SU-DHL-6 (cell line): ENCODE measurements at regions not wholly inside any gene's neighbourhood (a gene's known extent, or its start where the extent isn't known, plus 50 kb on each side); places are given as distances from the start of the nearest gene placed in this dataset.

Experiments
- H2AFZ ChIP-seq: fragments of 200-600 bp; sonication (generic); 2 replicates; pipeline ENCODE4 v1.6.1; 2014; ENCODE audit warnings: low read depth, mild to moderate bottlenecking, moderate library complexity, mixed read lengths, antibody characterized with exemption, low read length; ENCODE audit not compliant: severe bottlenecking
- H3F3A ChIP-seq: fragments of 200-600 bp; shearing (Covaris generic); 2 replicates; pipeline ENCODE4 v1.6.0; 2016; ENCODE audit warnings: antibody characterized with exemption, mild to moderate bottlenecking; ENCODE audit not compliant: insufficient read depth
- H3K27ac ChIP-seq: fragments of 200-600 bp; sonication (generic); 2 replicates; pipeline ENCODE4 v1.5.1; 2016; ENCODE audit warnings: low read depth, mild to moderate bottlenecking, low read length, moderate library complexity, mixed read lengths
- H3K27me3 ChIP-seq: fragments of 200-600 bp; sonication (generic), shearing (Covaris generic); 2 replicates; pipeline ENCODE4 v1.6.0; 2014; ENCODE audit warnings: mild to moderate bottlenecking, low read length
- H3K36me3 ChIP-seq: fragments of 200-600 bp; sonication (generic); 2 replicates; pipeline ENCODE4 v1.6.1; 2014; ENCODE audit warnings: mild to moderate bottlenecking, low read length, mixed read lengths
- H3K4me2 ChIP-seq: fragments of 300-600, 200-600 bp; shearing (Covaris generic), sonication (generic); 2 replicates; pipeline ENCODE4 v1.6.0; 2014; ENCODE audit warnings: low read length, low read depth, mild to moderate bottlenecking; ENCODE audit not compliant: poor library complexity, severe bottlenecking
- H3K4me3 ChIP-seq: fragments of 200-600 bp; sonication (generic); 2 replicates; pipeline ENCODE4 v1.5.1; 2014; ENCODE audit warnings: antibody characterized with exemption, low read length, mild to moderate bottlenecking, mixed read lengths; ENCODE audit not compliant: insufficient read depth, poor library complexity, severe bottlenecking
- H3K79me2 ChIP-seq: fragments of 200-600 bp; sonication (generic); 2 replicates; pipeline ENCODE4 v1.6.1; 2014; ENCODE audit warnings: mild to moderate bottlenecking, low read length, moderate library complexity; ENCODE audit not compliant: insufficient read depth
- H3K9ac ChIP-seq: fragments of 200-600 bp; sonication (generic); 2 replicates; pipeline ENCODE4 v1.7.0; 2014; ENCODE audit warnings: mild to moderate bottlenecking, low read length
- H3K9me2 ChIP-seq: fragments of 200-600 bp; sonication (generic); replicated peaks from 2 replicates; pipeline ENCODE4 v1.6.1; 2014; ENCODE audit warnings: low read length; ENCODE audit not compliant: insufficient read depth
- H3K9me3 ChIP-seq: fragments of 200-600 bp; sonication (generic); 2 replicates; pipeline ENCODE4 v1.6.1; 2014; ENCODE audit warnings: low read length, mixed read lengths; ENCODE audit not compliant: insufficient read depth
- H4K20me1 ChIP-seq: fragments of 200-600 bp; sonication (generic); 2 replicates; pipeline ENCODE4 v1.6.1; 2014; ENCODE audit warnings: low read depth, mild to moderate bottlenecking, antibody characterized with exemption, low read length, moderate library complexity, mixed read lengths
- CTCF ChIP-seq: fragments of 200-600 bp; sonication (generic); IDR thresholded peaks from one replicate; pipeline ENCODE4 v1.5.1; 2017; ENCODE audit warnings: antibody characterized with exemption, mild to moderate bottlenecking, low read length, moderate library complexity; ENCODE audit not compliant: insufficient read depth, poor library complexity, severe bottlenecking
- EZH2phosphoT487 ChIP-seq: fragments of 200-600 bp; sonication (generic), shearing (Covaris generic); conservative IDR thresholded peaks from 2 replicates; pipeline ENCODE4 v1.6.1; 2018; ENCODE audit warnings: mild to moderate bottlenecking, antibody characterized with exemption, low read length, moderate library complexity, mixed read lengths

GRCh38 chr3:167936019-167936418 lies 159.7 kb downstream of the GOLIM4 start:
- H3K79me2 ChIP-seq, result no peaks in the 10 kb centered on the region
- H2AFZ ChIP-seq, result no peak overlapping the region
- no peak overlapping the region for H3K9ac ChIP-seq
- H3K4me2 ChIP-seq, result no peak overlapping the region
- H3K9me3 ChIP-seq, result no peaks in the 10 kb centered on the region
- H4K20me1 ChIP-seq, result no peaks in the 10 kb centered on the region
- no peaks in the 10 kb centered on the region for H3K9me2 ChIP-seq
- H3K4me3 ChIP-seq, result no peak overlapping the region
- H3K27me3 ChIP-seq, result no peaks in the 10 kb centered on the region
- no peak for TF ChIP-seq EZH2phosphoT487
- no peak for TF ChIP-seq CTCF
- no peak overlapping the region for H3K27ac ChIP-seq
- no peaks in the 10 kb centered on the region for H3K36me3 ChIP-seq
- H3F3A ChIP-seq, result no peaks in the 10 kb centered on the region

GRCh38 chr3:167930453-167930852 lies 165.3 kb downstream of the GOLIM4 start:
- Histone ChIP-seq H3K9ac (no peak overlapping the region), H3K4me3 (no peak overlapping the region), H3K27me3 (no peaks in the 10 kb centered on the region), H3K4me2 (no peak overlapping the region), H3K79me2 (no peaks in the 10 kb centered on the region), H3K9me3 (no peaks in the 10 kb centered on the region), H3K27ac (no peak overlapping the region), H2AFZ (no peak overlapping the region), H3F3A (no peaks in the 10 kb centered on the region), H3K36me3 (no peaks in the 10 kb centered on the region), H4K20me1 (no peaks in the 10 kb centered on the region), H3K9me2 (no peaks in the 10 kb centered on the region)
- TF ChIP-seq EZH2phosphoT487 (no peak), CTCF (no peak)

GRCh38 chr3:167929968-167930367 lies 165.8 kb downstream of the GOLIM4 start:
- H3K79me2 ChIP-seq, result no peaks in the 10 kb centered on the region
- no peaks in the 10 kb centered on the region for H3K36me3 ChIP-seq
- H3K27me3 ChIP-seq, result no peaks in the 10 kb centered on the region
- H3K9ac ChIP-seq, result no peak overlapping the region
- no peaks in the 10 kb centered on the region for H3F3A ChIP-seq
- H3K9me3 ChIP-seq, result no peaks in the 10 kb centered on the region
- H4K20me1 ChIP-seq, result no peaks in the 10 kb centered on the region
- TF ChIP-seq CTCF, result no peak
- H2AFZ ChIP-seq, result no peak overlapping the region
- H3K9me2 ChIP-seq, result no peaks in the 10 kb centered on the region
- H3K27ac ChIP-seq, result no peak overlapping the region
- no peak overlapping the region for H3K4me2 ChIP-seq
- H3K4me3 ChIP-seq, result no peak overlapping the region

- Histone ChIP-seq H3K27ac (no peak overlapping the region), H3K9me3 (no peaks in the 10 kb centered on the region), H4K20me1 (no peaks in the 10 kb centered on the region), H3K9me2 (no peaks in the 10 kb centered on the region), H3F3A (no peaks in the 10 kb centered on the region), H3K36me3 (no peaks in the 10 kb centered on the region), H3K79me2 (no peaks in the 10 kb centered on the region), H3K27me3 (no peaks in the 10 kb centered on the region), H2AFZ (no peak overlapping the region), H3K9ac (no peak overlapping the region), H3K4me2 (no peak overlapping the region), H3K4me3 (no peak overlapping the region)
- TF ChIP-seq CTCF, result no peak
- no peak for TF ChIP-seq EZH2phosphoT487
These were observed 167.3 kb downstream of the GOLIM4 start for GRCh38 chr3:167928381-167928780.
